ENCODE measurements at regions not wholly inside any gene's neighbourhood (a gene's known extent, or its start where the extent isn't known, plus 50 kb on each side); places are given as distances from the start of the nearest gene placed in this dataset.

DNA sequence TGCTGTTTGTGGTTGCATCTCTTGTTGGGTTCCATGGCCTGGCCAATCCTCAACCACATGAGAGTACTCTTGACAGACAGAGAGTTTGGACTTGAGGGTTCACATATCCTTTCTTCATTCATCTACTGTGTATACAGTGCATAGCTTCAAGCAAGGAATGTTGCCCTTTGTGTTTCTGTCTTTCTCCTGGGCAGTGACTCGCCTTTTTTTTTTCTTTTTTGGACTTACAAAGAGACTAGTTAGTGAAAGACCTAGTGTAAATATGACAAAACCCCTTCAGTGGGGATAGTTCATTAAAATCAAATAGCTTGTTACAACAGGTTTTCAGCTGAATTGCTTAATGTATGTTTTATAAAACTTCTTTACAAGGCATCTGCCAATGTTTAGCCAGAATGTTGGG lies 290.2 kb downstream of the FGFR2 start:
- TF ChIP-seq, protein P1, sequence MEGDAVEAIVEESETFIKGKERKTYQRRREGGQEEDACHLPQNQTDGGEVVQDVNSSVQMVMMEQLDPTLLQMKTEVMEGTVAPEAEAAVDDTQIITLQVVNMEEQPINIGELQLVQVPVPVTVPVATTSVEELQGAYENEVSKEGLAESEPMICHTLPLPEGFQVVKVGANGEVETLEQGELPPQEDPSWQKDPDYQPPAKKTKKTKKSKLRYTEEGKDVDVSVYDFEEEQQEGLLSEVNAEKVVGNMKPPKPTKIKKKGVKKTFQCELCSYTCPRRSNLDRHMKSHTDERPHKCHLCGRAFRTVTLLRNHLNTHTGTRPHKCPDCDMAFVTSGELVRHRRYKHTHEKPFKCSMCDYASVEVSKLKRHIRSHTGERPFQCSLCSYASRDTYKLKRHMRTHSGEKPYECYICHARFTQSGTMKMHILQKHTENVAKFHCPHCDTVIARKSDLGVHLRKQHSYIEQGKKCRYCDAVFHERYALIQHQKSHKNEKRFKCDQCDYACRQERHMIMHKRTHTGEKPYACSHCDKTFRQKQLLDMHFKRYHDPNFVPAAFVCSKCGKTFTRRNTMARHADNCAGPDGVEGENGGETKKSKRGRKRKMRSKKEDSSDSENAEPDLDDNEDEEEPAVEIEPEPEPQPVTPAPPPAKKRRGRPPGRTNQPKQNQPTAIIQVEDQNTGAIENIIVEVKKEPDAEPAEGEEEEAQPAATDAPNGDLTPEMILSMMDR (IDR thresholded peaks at IDR 0.05): no peak
- TF ChIP-seq POLR2A (IDR thresholded peaks at IDR 0.05): no peak
